GM21717 (cell line): ENCODE measurements at regions not wholly inside any gene's neighbourhood (a gene's known extent, or its start where the extent isn't known, plus 50 kb on each side); places are given as distances from the start of the nearest gene placed in this dataset.
"Not testable (repeated sequence)": the region's sequence is repeated elsewhere in the genome, so short reads cannot be mapped to it uniquely, and the experiment has no call there.

Experiments used
- ATAC-seq: cut with Tn5 transposase; IDR thresholded peaks from one replicate; pipeline ENCODE4 v1.9.1; 2021; ENCODE audit warnings: mild to moderate bottlenecking, moderate library complexity; ENCODE audit not compliant: unreplicated experiment

- no peak for ATAC-seq
Measured at GRCh38 chr5:167845952-167846351, 445.5 kb upstream of the WWC1 start.

GRCh38 chr5:167849874-167850273 is 441.6 kb upstream of the WWC1 start:
- ATAC-seq: no peak

- ATAC-seq: no peak
Measured at GRCh38 chr5:167850911-167851310, 440.5 kb upstream of the WWC1 start.

- ATAC-seq: no peak
Measured at GRCh38 chr5:167851416-167851815, 440.0 kb upstream of the WWC1 start.

GRCh38 chr5:167852515-167852914 is 438.9 kb upstream of the WWC1 start:
- ATAC-seq: no peak

GRCh38 chr5:167853421-167853820 is 438.0 kb upstream of the WWC1 start:
- no peak for ATAC-seq

- ATAC-seq: no peak
Measured at GRCh38 chr5:167855818-167856217, 435.6 kb upstream of the WWC1 start.

GRCh38 chr5:167857321-167857720 is 434.1 kb upstream of the WWC1 start:
- no peak for ATAC-seq

- not testable (repeated sequence) for ATAC-seq
Measured at GRCh38 chr5:167858186-167858855, 433.1 kb upstream of the WWC1 start.

GRCh38 chr5:167861129-167861927 is 430.1 kb upstream of the WWC1 start:
- ATAC-seq: no peak

GRCh38 chr5:167861928-167862426 is 429.5 kb upstream of the WWC1 start:
- ATAC-seq: no peak

GRCh38 chr5:167863883-167864282 is 427.6 kb upstream of the WWC1 start:
- ATAC-seq: no peak

GRCh38 chr5:167864801-167865200 is 426.6 kb upstream of the WWC1 start:
- ATAC-seq: no peak

GRCh38 chr5:167866797-167867196 is 424.6 kb upstream of the WWC1 start:
- no peak for ATAC-seq

- ATAC-seq: no peak
Measured at GRCh38 chr5:167867281-167867680, 424.2 kb upstream of the WWC1 start.

- no peak for ATAC-seq
Measured at GRCh38 chr5:167869125-167869524, 422.3 kb upstream of the WWC1 start.

GRCh38 chr5:167870055-167870454 is 421.4 kb upstream of the WWC1 start:
- no peak for ATAC-seq

GRCh38 chr5:167871091-167871490 is 420.4 kb upstream of the WWC1 start:
- ATAC-seq: no peak

GRCh38 chr5:167872791-167873190 is 418.7 kb upstream of the WWC1 start:
- ATAC-seq: no peak

GRCh38 chr5:167877114-167877722 is 414.2 kb upstream of the WWC1 start:
- no peak for ATAC-seq

- ATAC-seq: no peak
Measured at GRCh38 chr5:167877924-167878323, 413.5 kb upstream of the WWC1 start.

GRCh38 chr5:167880420-167880819 is 411.0 kb upstream of the WWC1 start:
- ATAC-seq: no peak
